ENCODE measurements at regions not wholly inside any gene's neighbourhood (a gene's known extent, or its start where the extent isn't known, plus 50 kb on each side); places are given as distances from the start of the nearest gene placed in this dataset.

DNA sequence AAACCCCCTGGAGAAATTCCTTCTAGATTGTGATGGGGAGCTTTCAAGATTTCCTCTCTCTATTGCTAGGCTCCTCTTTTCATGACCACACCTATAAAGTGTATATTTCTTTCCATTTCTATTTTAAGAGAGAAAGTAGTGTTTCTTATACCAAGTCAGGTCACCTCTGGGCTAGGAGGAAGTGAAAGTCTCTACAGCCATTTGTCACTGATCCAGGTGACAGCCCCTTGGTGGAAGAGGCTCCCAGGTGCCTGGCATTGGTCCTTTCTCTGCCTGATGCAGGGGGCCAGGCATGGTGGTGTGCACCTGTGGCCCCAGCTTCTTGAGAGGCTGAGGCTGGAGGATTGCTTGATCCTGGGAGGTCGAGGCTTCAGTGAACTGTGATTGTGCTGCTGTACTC, 64.7 kb downstream of the DHCR7 start:
- TF ChIP-seq CTCF (IDR thresholded peaks at IDR 0.05; ENCODE audit: low read depth, low read length, missing control alignments): no peak
- DNase-seq (ENCODE audit: extremely low read depth, low read depth): no peak
- H3K4me3 ChIP-seq (replicated peaks; ENCODE audit: low read depth, low read length): no peak overlapping the region

GRCh38 chr11:71381781-71382505, 66.2 kb downstream of the DHCR7 start:
- no peak for TF ChIP-seq CTCF (IDR thresholded peaks at IDR 0.05; ENCODE audit: low read depth, low read length, missing control alignments)
- no peak for DNase-seq (ENCODE audit: extremely low read depth, low read depth)
- no peak overlapping the region for H3K4me3 ChIP-seq (replicated peaks; ENCODE audit: low read depth, low read length)

- no peak for TF ChIP-seq CTCF (IDR thresholded peaks at IDR 0.05; ENCODE audit: low read depth, low read length, missing control alignments)
- no peak for DNase-seq (ENCODE audit: extremely low read depth, low read depth)
- H3K4me3 ChIP-seq (replicated peaks; ENCODE audit: low read depth, low read length): no peak overlapping the region
Measured at GRCh38 chr11:71379701-71380100, 68.5 kb downstream of the DHCR7 start.

DNA sequence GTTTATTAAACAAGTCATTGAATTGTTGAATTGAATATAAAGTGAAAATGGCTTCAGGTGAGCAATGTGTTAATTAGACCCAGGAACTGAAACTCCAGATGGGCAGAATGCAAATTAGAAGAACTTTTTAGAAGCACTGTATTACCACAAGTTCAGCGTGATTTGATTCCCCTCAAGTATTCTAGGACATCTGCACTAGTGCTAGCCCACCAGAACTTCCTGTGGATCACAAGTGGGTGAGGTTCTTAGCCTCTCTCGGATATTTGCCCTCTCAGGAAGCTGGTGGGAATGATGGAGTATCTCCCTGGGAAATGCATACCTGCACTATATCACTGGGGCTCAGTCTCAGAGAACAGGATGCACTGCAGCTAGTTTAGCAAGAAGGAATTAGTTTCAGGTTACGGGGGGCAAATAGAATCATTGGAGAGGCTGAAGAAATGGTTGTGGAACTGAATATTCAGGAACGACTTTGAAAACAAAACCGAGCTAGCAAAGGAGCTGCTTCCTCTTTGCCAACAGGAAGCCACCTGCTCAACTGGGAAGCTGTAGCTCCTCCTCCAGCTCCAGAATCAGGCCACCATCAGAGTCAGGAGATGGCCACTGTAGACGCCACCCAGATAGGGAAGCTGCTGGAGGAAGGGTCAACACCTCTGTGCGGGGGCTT, 74.3 kb downstream of the DHCR7 start:
- H3K4me3 ChIP-seq (replicated peaks; ENCODE audit: low read depth, low read length): no peak overlapping the region
- DNase-seq (ENCODE audit: extremely low read depth, low read depth): no peak
- no peak for TF ChIP-seq CTCF (IDR thresholded peaks at IDR 0.05; ENCODE audit: low read depth, low read length, missing control alignments)

DNA sequence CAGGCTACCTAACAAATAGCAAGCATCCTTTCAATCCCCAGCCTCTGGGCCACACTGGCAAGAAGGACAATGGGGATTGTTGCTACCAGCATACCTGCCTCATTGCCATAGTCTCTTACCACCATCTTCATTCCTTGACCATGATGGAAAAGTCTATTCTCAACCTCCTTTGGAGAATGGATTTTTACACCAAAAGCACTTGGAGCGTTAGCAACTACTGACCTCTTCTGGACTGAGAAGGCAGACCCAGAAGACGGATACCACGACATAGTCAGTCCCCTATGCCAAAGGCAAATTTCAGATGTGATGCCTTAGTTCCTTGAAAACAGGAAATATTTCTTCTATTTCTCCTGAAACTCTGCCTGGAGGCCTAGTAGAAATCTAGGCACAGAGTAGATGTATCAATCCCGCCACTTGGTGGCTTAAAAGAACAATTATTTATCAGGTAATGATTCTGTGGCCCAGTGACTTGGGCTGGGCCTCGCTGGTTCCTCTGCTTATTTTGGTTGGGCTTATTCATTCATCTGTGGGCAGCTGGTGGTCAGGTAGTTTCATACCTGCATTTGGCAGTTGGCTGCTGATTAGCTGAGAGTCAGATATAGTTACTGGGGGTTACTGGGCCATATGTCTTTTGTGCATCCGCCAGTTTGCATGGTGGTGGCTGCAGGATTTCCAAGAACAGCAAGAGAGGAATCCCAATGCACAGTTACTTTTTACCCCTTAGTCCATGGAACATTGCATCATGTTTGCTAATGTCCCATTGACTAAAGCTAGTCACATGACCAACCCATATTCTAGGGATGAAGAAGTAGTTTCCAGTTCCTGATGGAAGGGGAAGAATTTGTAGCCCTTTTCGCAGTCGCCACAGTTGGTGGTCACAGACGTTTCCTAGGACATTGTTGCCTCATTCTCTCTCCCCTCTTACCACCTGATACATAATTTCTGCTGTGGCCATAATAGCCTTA, 75.2 kb downstream of the DHCR7 start:
- peak; percentile 33 for TF ChIP-seq CTCF (IDR thresholded peaks at IDR 0.05; ENCODE audit: low read depth, low read length, missing control alignments)
- H3K4me3 ChIP-seq (replicated peaks; ENCODE audit: low read depth, low read length): no peak overlapping the region
- DNase-seq (ENCODE audit: extremely low read depth, low read depth): no peak

- TF ChIP-seq CTCF (IDR thresholded peaks at IDR 0.05; ENCODE audit: low read depth, low read length, missing control alignments): no peak
- H3K4me3 ChIP-seq (replicated peaks; ENCODE audit: low read depth, low read length): no peak overlapping the region
- DNase-seq (ENCODE audit: extremely low read depth, low read depth): no peak
Measured at GRCh38 chr11:71371674-71372069, 76.5 kb downstream of the DHCR7 start.
